NCI-H1694 treated with DMSO at 0.1 percent for 48 hours (cell line): ENCODE measurements at regions not wholly inside any gene's neighbourhood (a gene's known extent, or its start where the extent isn't known, plus 50 kb on each side); places are given as distances from the start of the nearest gene placed in this dataset.

Experiments
- DNase-seq: peaks from one replicate; lab custom pipeline; 2025; lab: John Stamatoyannopoulos, UW

DNA sequence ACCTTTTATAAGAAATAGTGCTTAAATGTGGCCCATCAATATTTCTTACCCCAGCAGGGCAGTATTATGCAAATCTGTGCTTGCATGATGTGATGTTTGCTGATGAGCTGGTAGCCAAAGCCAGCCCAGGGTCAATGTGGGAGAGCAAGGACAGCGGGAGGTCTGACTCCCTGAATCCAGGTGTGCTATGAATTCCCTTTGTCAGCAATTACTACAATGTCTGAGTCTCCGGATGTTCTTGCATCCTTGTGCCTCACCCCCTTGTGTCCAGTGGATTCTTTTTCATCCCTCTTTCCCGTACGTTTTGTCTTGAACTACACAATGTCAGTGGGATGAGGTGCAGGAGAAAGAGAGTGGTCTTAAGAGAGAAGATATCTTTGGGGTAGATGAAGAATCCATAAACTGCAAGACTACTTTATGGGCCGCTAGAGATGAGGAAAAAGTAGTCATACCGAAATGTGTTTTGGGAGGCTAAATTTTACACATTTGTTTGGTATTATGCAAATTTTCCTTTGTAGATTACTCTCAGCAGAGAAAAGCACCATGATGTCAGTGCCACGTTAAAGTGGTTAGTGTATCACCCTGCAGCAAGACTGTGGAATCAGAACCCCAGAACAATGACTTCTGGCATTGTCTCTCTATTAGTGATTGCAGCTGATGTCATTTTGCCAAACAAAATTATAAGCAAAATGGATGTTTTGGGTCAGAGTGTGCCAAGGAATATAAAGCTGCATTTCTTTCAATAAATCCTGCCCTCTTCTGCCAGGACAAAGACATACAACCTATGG, 53.5 kb upstream of the TSHZ3 start:
- no peak for DNase-seq

DNA sequence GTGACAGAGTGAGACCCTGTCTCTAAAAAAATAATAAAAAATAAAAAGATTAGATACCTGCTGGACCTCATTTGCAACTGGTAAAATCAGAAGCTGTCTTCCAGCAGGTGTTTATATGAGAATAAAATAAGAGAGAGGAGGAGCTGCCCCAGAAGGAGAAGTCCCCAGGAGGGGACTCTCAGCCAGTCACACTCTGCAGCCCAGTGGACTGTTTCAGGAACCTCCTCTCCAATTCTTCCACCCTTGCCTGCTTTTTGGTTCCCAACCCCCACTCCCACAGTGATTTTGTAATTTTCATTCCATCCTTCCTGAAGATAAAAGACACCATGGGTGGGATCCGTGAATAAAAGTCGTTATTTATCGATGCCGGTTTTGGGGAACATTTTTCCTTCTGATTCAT, 56.9 kb upstream of the TSHZ3 start:
- DNase-seq, result no peak

DNA sequence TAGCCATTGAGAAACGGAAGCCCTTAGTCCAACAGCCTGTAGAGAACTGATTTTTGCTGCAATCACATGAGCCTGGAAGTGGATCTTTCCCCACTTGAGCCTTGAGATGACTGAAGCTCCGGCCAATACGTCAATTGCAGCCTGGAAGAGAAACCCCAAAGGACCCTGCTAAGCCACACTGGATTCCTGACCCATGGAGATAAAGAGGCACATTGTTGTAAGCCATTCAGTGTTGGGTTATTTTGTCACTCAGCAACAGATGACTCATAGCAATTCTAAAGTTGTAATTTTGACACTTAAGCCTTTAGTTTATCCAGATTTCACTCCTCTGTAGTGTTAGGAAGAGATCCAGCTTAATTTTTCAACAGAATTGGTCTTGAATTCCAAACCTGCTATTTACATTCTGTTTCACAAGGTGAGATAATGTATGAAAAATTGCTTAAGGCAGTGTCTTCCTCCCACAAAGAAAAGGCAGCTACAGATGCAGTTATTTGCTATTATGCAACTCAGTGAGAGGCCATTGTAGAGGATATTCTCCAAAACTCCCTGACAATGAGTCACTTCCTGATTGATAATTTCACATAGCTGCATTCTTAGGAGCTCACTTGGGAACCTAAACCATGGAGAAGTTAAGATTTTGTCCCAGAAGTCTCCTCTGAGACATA, 59.4 kb upstream of the TSHZ3 start:
- DNase-seq, result no peak

DNA sequence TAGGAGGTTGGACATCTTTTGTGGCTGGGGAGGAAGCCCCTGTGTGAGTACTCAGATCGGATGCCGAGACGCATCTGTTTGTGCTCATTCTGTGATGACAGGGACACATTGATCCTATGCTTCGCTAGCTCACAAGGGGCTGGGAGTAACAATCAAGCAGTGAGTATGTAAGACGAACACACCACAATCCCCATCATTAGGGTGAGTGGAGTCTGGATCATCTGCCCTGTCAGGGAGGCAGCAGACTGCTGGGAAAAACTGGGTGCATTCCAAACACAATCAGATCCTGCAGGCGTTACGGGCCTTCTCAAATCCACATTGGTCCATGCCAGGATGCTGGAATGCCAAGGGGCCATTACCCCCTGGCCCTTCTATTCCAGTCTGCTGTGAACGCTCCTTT, 64.1 kb upstream of the TSHZ3 start:
- DNase-seq, result no peak

DNA sequence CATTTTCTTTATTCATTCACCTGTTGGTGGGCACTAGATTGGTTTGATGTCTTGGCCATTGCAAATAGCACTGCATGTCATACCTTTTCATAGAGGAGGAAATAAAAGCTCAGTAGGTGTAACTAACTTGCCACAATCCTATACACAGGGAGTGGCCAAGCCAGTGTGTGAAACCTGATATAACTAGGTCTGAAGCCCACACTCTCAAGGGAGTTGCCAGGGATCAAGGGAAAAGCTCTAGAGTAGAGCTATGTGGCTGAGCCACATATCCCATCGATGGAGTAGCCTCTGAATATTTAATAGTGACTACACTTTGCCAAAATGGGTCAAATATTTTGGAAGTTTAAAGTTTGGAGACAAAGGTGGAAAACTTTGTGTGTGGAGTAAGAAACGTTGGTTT, 66.1 kb upstream of the TSHZ3 start:
- no peak for DNase-seq

DNA sequence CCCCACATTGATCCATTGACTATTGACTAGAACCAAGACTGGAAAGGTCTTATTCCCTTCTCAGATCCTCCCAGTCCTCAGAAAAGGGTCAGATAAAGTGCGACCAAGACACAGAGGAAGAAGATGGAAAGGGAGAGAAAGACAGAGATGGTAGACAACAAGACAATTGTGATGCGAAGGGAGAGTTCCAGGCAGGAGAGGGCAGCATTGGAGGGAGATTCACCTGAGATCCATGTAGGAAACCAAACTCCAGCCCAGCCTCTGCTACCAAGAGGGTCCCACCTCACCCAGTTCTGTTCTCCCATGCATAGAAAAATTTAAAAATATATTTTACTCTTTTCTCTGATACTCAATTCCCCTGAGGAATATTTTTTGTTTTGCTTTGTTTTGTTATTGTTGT, 67.3 kb upstream of the TSHZ3 start:
- DNase-seq, result no peak

DNA sequence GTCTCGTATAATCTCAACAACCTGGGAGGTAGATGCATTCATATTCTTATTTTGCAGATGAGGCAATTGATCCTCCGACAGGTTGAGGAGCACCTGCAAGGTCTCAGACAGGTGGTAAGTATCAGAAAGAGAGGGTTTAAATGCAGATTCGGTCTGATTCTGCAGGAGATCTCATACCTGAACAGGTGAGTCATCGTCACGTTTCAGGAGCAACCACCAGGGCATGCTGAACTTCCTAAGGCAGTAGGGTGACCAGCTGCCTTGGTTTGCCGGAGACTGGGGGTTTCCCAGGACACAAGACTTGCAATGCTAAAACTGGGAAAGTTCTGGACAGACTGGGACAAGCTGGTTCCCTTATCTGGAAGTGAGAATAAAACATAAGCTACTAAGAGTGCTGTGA, 68.8 kb upstream of the TSHZ3 start:
- no peak for DNase-seq

DNA sequence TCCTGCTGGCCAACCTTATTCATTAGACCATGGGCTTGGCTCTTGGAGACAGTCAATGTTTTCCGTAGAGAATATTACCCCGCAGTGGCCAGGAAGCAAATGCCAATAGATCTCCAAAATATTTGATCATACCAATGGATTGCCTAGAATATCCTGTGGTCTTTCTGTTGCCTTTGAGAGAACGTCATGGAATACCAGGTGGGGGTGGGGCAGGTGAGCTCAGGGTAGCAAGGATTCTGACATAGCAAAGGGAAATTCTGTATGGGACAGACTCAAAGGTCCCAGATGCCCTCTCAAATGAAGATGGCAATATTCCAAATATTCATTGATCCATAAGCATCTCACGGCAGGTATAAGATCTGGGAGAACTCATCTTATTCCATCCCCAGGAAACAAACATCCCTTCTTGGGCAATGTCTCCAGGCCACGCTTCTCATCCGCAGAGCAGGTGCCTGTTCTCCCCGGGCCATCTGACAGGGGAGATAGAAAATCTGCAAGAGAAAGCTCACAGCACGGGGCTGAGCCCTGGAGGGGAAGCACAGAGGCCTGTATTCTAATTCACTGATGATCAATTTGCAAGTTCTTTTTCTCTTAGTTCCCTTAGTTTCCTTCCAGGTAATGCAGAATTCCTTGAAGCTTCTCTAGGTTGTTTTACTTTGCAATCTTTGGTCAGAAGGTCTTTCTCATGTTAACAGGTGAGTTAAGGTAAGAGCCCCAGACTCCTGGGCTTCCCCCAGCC, 69.6 kb upstream of the TSHZ3 start:
- DNase-seq, result no peak

DNA sequence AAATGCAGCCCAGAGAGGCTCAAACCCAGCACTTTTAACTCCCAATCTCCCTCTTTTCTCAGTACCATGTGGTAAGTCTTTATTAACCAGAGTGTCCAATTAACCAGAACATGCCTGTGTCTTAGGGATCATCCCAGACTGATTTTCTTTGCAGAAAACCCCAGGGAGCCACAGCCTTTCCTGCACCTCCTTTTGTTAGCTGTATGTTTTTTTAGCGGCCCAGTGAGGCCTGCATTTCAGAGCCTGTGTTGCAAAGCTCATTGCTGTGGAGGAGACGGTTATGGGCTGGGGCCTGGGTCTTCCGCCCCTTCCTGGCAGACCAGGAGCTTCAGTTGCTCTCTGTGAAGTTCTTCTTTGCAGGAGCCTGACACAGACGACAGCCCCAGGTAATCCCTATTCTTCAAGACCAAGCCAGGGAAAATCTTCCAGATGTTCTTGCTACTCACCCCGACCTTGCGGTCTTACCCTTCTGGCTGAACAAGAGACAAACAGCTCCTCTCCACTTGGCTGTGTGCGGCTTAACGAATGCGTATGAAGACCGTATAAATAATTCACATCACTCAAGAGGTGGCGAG, 70.7 kb upstream of the TSHZ3 start:
- no peak for DNase-seq

DNA sequence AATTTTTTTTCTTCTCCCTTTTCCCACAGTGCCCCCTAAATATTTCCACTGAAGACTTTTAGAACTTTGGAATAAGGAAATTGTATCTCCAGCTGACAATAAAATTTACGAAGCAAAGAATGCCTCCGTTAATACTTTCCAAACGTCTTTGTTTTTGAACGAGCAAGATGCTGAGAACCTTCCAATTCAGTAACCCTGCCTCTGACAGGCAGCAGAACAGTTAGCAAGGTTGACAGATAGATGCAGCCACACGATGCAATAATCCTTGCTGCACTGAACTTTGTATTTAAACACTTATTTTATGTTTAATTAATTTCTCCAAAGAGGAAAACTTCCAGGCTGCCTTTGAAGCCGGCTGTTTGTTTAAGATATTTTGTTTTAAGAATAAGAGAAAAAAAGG, 71.8 kb upstream of the TSHZ3 start:
- DNase-seq, result no peak

DNA sequence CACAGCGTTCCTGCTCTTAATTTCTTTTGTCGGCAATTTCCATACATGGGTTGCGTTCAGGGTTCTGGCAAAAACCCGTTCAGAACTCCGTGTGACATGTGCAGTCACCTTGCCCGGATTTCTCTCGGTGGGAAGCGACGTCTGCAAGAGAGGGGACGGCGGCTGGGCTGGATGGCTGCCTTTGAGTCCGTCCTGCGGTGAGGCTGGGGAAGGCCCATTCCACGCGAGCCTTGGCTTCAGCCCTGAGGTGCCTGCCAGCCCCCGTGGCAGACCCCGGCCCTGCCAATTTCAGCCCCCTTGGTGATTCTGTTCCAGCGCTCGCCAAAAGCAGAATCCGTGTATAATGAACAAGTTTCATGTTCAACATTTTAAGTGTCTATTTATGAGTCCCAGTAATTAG, 72.6 kb upstream of the TSHZ3 start:
- no peak for DNase-seq

DNA sequence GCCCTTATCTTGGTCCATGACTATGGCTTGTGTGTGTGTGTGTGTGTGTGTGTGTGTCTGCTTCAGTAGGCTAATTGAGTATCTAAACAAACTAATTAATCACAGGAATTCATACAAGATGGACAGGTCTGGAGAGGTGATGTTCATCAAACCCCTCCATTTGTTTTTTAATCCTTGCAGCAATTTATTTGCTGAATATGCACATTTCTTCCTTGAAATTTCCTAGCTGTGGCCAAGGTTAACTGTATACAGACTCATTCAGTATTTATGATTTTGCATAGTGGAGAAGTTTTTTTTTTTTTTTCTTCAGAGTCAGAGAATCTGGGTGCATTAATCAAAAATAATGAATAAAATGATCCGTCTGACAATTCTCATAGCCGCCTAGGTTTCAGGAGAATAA, 74.7 kb upstream of the TSHZ3 start:
- DNase-seq, result no peak

DNA sequence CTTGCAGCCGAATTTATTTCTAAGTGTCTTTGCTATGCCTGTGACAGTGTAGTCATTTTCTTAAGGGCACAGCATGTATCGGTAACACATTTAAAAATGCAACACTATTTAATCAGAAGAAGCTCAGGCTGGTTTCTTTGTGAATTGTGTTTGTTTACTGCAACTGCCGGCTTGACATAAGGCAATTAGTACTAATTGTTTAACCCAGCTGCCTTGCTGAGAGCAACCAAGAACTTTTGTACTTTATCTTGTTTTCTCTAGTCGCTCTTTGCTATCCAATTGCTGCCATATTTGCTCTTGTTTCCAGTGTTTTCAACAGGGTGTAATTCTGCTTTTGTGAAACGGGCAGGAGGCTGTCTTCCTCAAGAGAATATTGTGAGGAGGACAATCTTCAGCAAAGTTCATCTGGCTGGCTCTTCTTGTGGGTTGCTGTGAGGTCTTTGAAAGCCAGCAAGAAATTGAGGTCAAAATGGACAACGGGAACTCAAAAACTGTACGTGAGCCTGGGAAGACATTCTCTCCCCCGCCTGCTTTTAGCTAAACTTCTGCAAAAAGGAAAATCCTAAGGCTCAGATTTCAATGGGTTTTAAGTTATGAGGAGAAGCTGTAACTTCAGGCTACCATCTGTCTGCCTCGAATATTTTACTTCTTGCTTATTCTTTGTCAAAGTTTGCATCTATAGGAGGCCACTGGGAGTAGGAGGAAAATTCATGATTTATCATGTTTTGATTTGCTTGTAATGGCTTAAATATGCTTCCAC, 75.8 kb upstream of the TSHZ3 start:
- DNase-seq, result no peak

DNA sequence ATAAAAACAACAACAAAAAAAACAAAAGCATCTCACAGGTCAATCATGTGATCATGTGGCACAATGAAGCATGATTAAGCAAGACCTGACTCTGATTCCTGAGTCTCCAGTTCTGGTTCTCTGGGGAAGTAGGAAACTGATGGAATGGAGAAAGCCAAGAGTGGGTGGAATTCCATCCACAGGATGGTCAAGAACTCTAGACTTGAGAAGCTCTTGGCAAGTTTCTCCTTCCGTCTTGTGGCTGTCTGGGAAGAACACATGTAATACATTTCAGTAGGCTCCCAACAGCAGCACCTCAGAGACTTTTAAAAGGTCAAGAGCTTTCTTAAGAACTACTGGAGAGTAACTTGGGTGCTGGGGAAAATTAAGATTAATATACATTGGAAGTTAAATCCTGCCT, 78.6 kb upstream of the TSHZ3 start:
- no peak for DNase-seq

DNA sequence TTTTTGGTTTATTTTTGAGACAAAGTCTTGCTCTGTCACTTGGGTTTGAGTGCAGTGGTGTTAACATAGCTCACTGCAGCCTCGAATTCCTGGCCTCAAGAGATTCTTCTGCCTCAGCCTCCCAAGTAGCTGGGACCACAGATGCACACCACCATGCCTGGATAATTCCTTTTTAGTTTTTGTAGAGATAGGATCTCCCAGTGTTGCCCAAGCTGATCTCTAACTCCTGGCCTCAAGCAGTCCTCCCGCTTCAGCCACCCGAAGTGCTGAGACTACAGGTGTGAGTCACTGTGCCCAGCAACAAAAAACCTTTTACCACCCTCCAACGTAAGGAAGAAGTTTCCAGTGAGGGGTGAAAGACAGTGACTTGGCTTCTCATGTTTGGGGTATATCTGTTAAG, 81.1 kb upstream of the TSHZ3 start:
- no peak for DNase-seq

DNA sequence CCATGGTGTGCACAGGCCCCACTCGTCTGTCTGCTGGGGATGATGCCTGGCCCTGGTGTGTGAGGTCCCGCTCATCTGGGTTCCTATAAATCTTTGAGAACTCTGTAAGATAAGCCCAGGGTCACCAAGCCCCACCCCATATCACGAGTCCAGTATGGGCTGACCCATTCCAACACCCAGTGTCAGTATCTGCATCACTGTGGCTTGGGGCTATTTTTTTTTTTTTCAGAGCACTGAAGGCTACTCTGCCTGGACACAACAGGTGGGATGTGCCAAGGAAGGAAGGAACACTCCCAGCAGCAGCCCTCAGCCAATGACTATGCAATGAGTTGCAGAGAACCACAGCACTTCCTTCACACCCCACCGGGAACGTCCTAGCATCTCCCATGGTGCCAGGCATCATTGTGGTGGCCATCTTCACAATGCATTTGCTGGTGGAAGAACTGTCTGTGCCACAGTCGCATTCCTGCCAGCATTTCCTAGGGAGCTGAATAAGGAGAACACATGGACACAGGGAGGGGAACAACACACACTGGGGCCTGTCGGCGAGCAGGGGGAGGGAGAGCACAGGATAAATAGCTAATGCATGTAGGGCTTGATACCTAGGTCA, 83.1 kb upstream of the TSHZ3 start:
- no peak for DNase-seq

DNA sequence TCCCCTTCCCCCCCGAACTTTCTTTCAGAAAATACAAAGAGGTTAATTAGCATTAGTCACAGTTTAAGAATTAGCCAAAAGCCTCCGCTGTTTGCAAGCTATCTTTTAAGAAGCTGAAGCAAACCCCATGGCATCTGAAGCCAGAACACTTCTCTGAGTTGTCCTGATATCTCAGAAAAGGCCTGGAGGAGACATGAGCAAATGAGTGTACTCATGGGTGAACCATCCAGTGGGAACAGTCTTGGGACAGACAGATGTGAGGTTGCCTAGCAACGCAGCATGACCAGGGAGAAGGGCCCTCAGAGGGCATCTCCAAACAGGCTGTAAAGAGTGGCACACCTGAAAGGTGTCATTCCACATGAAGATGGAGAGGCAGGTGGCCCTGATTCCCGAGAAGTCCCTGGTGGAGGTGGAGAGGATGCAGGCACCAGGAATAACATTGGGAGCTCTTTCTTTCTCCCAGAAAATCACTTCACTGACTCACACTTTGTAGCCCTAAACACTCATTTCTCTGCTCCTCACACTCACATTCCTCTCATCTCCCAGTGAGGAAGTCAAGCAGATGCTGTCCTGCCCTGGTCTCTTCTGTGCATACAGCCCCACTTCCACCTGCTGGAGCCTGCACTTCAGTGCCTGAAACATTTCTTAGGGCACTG, 87.0 kb upstream of the TSHZ3 start:
- no peak for DNase-seq

DNA sequence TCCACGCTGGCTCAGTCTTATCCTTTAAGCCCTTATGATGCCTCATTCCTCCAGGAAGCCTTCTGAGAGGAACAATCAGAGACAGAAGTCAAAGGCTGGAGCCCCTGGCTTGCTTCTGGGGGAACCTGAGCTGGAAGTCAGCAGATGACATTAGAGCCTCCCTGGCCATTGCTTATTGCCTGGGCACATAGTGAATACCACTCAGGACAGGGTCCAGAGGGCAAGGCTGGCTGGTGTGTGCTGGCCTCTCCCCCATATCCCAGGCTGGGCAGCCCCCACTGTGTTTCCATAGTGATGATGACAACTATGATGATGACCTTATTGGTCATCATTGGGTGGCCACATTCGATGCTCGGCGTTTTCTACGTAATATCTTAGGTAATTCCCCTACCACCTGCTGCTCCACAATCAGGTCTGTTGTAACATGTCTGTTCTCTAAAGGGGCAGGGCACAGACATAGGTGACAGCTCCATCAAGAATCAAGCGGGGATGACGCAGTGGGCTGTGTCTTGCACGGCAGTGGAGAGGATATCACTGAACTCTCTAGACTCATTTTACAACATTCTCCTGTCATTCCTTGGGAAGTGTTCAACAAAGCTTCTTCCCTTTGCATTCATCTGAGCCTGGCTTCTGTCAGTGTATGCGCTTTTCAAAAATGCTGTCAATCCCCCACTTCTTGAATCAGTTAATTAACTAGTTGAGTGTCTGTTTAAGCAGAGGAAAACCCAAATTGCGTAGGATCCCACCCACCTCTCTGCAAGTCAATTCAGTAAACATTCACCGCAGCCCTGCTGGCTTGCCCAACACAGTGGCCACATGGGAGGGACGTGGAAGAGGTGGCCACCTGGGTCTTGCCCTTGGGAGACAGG, 89.4 kb upstream of the TSHZ3 start:
- no peak for DNase-seq

DNA sequence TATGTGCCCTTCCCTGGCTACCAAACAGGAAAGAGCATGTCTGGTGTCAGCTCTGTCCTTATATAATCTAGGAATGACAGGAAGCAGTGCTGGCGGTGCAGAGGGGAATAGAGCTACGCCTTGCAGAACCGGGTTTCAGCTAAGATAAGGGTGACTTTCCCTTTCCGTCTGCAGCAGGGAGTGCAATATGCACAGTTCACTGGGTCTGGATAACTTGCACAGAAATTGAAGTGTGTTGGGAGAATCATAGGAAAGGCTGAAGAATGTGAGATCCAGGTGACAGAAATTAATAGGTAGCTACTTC, 90.0 kb upstream of the TSHZ3 start:
- no peak for DNase-seq

DNA sequence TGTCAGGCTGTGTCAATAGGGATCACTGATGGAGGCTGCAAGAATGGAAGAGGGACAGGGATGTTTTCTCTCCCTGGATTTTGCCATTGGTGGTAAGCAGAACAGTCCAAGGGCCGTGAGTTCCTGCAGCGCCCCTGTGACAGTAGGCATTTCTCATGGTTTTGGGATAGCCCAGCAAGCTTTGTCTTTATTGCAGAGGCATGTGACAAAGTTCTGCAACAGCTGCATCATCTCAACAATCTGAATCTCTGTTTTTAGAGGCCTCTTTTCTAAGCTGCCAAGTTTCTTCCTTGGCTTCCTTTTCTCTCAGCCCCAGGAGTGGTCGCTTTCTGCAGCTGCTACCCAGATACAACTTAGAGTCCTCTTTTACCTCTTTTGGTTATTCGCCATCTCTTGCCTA, 95.7 kb upstream of the TSHZ3 start:
- no peak for DNase-seq
